ENCODE measurements at regions not wholly inside any gene's neighbourhood (a gene's known extent, or its start where the extent isn't known, plus 50 kb on each side); places are given as distances from the start of the nearest gene placed in this dataset.
"Not testable (repeated sequence)": the region's sequence is repeated elsewhere in the genome, so short reads cannot be mapped to it uniquely, and the experiment has no call there.

- not testable (repeated sequence) for H2BK15ac ChIP-seq (ENCODE audit: low read depth, poor library complexity, severe bottlenecking)
- 100% methylated on average over 3 of the region's 4 CpGs for WGBS
Measured at GRCh38 chr3:34909679-34910078, 729.6 kb upstream of the ARPP21 start.

GRCh38 chr3:34919025-34919424, 720.3 kb upstream of the ARPP21 start:
- H2BK5ac ChIP-seq (ENCODE audit: low read depth, low read length, poor library complexity, severe bottlenecking): no peak overlapping the region
- no peak overlapping the region for H4K91ac ChIP-seq (ENCODE audit: low read length)
- H3K4me3 ChIP-seq (ENCODE audit: insufficient read depth in 1 of 2, low read depth in 1 of 2, low read length in 2 of 2): no peak overlapping the region
- H2AFZ ChIP-seq (ENCODE audit: low read depth, low read length): no peak overlapping the region
- no peak overlapping the region for H3K18ac ChIP-seq (ENCODE audit: low read depth in 1 of 2, low read length in 2 of 2)
- H3K4me2 ChIP-seq (ENCODE audit: low read length, poor library complexity, severe bottlenecking): no peak overlapping the region
- no peak overlapping the region for H2AK5ac ChIP-seq (ENCODE audit: low read length, severe bottlenecking)
- H3K9ac ChIP-seq (ENCODE audit: low read length): no peak overlapping the region
- H2BK12ac ChIP-seq (ENCODE audit: low read length in 2 of 2): no peak overlapping the region
- H3K23ac ChIP-seq (ENCODE audit: low read length in 2 of 2): no peak overlapping the region
- no peak overlapping the region for H3K14ac ChIP-seq (ENCODE audit: low read length in 2 of 2)
- H3K9me3 ChIP-seq (ENCODE audit: control insufficient read depth, low read length): no peaks in the 10 kb centered on the region
- no peak overlapping the region for H3K27ac ChIP-seq (ENCODE audit: low read length, poor library complexity, severe bottlenecking)
- H3K36me3 ChIP-seq (ENCODE audit: control insufficient read depth in 1 of 2, insufficient read depth in 2 of 2, low read depth in 1 of 2, low read length in 2 of 2): no peaks in the 10 kb centered on the region
- H3K4me1 ChIP-seq (ENCODE audit: control insufficient read depth, insufficient read depth, low read depth, low read length): no peaks in the 10 kb centered on the region
- no peaks in the 10 kb centered on the region for H3K27me3 ChIP-seq (ENCODE audit: control insufficient read depth in 1 of 2, insufficient read depth in 1 of 2, low read length in 2 of 2)
- H4K8ac ChIP-seq (ENCODE audit: low read length): no peak overlapping the region
- no peak overlapping the region for H3K4ac ChIP-seq (ENCODE audit: low read depth in 1 of 2, low read length in 2 of 2)
- no peak for DNase-seq
- no peak overlapping the region for H2BK120ac ChIP-seq (ENCODE audit: low read depth, low read length)
- H3K79me1 ChIP-seq (replicated peaks; ENCODE audit: low read length, poor library complexity, severe bottlenecking): no peaks in the 10 kb centered on the region
- H2BK15ac ChIP-seq (ENCODE audit: low read depth, poor library complexity, severe bottlenecking): no peak overlapping the region

More at GRCh38 chr3:34909679-34910078, 729.6 kb upstream of the ARPP21 start:
- H3K36me3 ChIP-seq (ENCODE audit: control insufficient read depth in 1 of 2, insufficient read depth in 2 of 2, low read depth in 1 of 2, low read length in 2 of 2); H3K14ac ChIP-seq (ENCODE audit: low read length in 2 of 2); H3K4ac ChIP-seq (ENCODE audit: low read depth in 1 of 2, low read length in 2 of 2); H3K18ac ChIP-seq (ENCODE audit: low read depth in 1 of 2, low read length in 2 of 2); DNase-seq; H3K27ac ChIP-seq (ENCODE audit: low read length, poor library complexity, severe bottlenecking); H2BK5ac ChIP-seq (ENCODE audit: low read depth, low read length, poor library complexity, severe bottlenecking); H3K4me3 ChIP-seq (ENCODE audit: insufficient read depth in 1 of 2, low read depth in 1 of 2, low read length in 2 of 2); H2BK12ac ChIP-seq (ENCODE audit: low read length in 2 of 2); H4K8ac ChIP-seq (ENCODE audit: low read length); H3K23ac ChIP-seq (ENCODE audit: low read length in 2 of 2); H4K91ac ChIP-seq (ENCODE audit: low read length); H3K9ac ChIP-seq (ENCODE audit: low read length); H2AFZ ChIP-seq (ENCODE audit: low read depth, low read length); H3K4me1 ChIP-seq (ENCODE audit: control insufficient read depth, insufficient read depth, low read depth, low read length); H2AK5ac ChIP-seq (ENCODE audit: low read length, severe bottlenecking); H3K27me3 ChIP-seq (ENCODE audit: control insufficient read depth in 1 of 2, insufficient read depth in 1 of 2, low read length in 2 of 2); H3K79me1 ChIP-seq (replicated peaks; ENCODE audit: low read length, poor library complexity, severe bottlenecking); H3K9me3 ChIP-seq (ENCODE audit: control insufficient read depth, low read length); H3K4me2 ChIP-seq (ENCODE audit: low read length, poor library complexity, severe bottlenecking); H2BK120ac ChIP-seq (ENCODE audit: low read depth, low read length): not testable (repeated sequence)

GRCh38 chr3:34920806-34921205, 718.5 kb upstream of the ARPP21 start:
- H3K18ac ChIP-seq (ENCODE audit: low read depth in 1 of 2, low read length in 2 of 2): no peak overlapping the region
- H3K4me1 ChIP-seq (ENCODE audit: control insufficient read depth, insufficient read depth, low read depth, low read length): no peaks in the 10 kb centered on the region
- no peaks in the 10 kb centered on the region for H3K9me3 ChIP-seq (ENCODE audit: control insufficient read depth, low read length)
- H3K4ac ChIP-seq (ENCODE audit: low read depth in 1 of 2, low read length in 2 of 2): no peak overlapping the region
- no peak overlapping the region for H2BK15ac ChIP-seq (ENCODE audit: low read depth, poor library complexity, severe bottlenecking)
- no peak overlapping the region for H2BK5ac ChIP-seq (ENCODE audit: low read depth, low read length, poor library complexity, severe bottlenecking)
- no peak overlapping the region for H3K14ac ChIP-seq (ENCODE audit: low read length in 2 of 2)
- no peak overlapping the region for H3K4me3 ChIP-seq (ENCODE audit: insufficient read depth in 1 of 2, low read depth in 1 of 2, low read length in 2 of 2)
- no peak overlapping the region for H3K23ac ChIP-seq (ENCODE audit: low read length in 2 of 2)
- H3K27me3 ChIP-seq (ENCODE audit: control insufficient read depth in 1 of 2, insufficient read depth in 1 of 2, low read length in 2 of 2): no peaks in the 10 kb centered on the region
- no peaks in the 10 kb centered on the region for H3K79me1 ChIP-seq (replicated peaks; ENCODE audit: low read length, poor library complexity, severe bottlenecking)
- no peak overlapping the region for H3K4me2 ChIP-seq (ENCODE audit: low read length, poor library complexity, severe bottlenecking)
- no peak overlapping the region for H2BK120ac ChIP-seq (ENCODE audit: low read depth, low read length)
- no peak overlapping the region for H2AK5ac ChIP-seq (ENCODE audit: low read length, severe bottlenecking)
- no peak overlapping the region for H3K27ac ChIP-seq (ENCODE audit: low read length, poor library complexity, severe bottlenecking)
- no peak overlapping the region for H2AFZ ChIP-seq (ENCODE audit: low read depth, low read length)
- H4K8ac ChIP-seq (ENCODE audit: low read length): no peak overlapping the region
- H3K36me3 ChIP-seq (ENCODE audit: control insufficient read depth in 1 of 2, insufficient read depth in 2 of 2, low read depth in 1 of 2, low read length in 2 of 2): no peaks in the 10 kb centered on the region
- DNase-seq: no peak
- no peak overlapping the region for H4K91ac ChIP-seq (ENCODE audit: low read length)
- no peak overlapping the region for H3K9ac ChIP-seq (ENCODE audit: low read length)
- no peak overlapping the region for H2BK12ac ChIP-seq (ENCODE audit: low read length in 2 of 2)

GRCh38 chr3:34924961-34925360, 714.4 kb upstream of the ARPP21 start:
- Histone ChIP-seq H3K79me1 (replicated peaks; ENCODE audit: low read length, poor library complexity, severe bottlenecking) (no peaks in the 10 kb centered on the region), H3K4me3 (ENCODE audit: insufficient read depth in 1 of 2, low read depth in 1 of 2, low read length in 2 of 2) (no peak overlapping the region), H3K4me2 (ENCODE audit: low read length, poor library complexity, severe bottlenecking) (no peak overlapping the region), H3K14ac (ENCODE audit: low read length in 2 of 2) (no peak overlapping the region), H3K27me3 (ENCODE audit: control insufficient read depth in 1 of 2, insufficient read depth in 1 of 2, low read length in 2 of 2) (no peaks in the 10 kb centered on the region), H2AFZ (ENCODE audit: low read depth, low read length) (no peak overlapping the region), H3K18ac (ENCODE audit: low read depth in 1 of 2, low read length in 2 of 2) (no peak overlapping the region), H2BK120ac (ENCODE audit: low read depth, low read length) (no peak overlapping the region), H3K23ac (ENCODE audit: low read length in 2 of 2) (no peak overlapping the region), H3K9ac (ENCODE audit: low read length) (no peak overlapping the region), H2AK5ac (ENCODE audit: low read length, severe bottlenecking) (no peak overlapping the region), H3K4ac (ENCODE audit: low read depth in 1 of 2, low read length in 2 of 2) (no peak overlapping the region), H4K8ac (ENCODE audit: low read length) (no peak overlapping the region), H3K9me3 (ENCODE audit: control insufficient read depth, low read length) (no peaks in the 10 kb centered on the region), H4K91ac (ENCODE audit: low read length) (no peak overlapping the region), H3K27ac (ENCODE audit: low read length, poor library complexity, severe bottlenecking) (no peak overlapping the region), H3K4me1 (ENCODE audit: control insufficient read depth, insufficient read depth, low read depth, low read length) (no peaks in the 10 kb centered on the region), H3K36me3 (ENCODE audit: control insufficient read depth in 1 of 2, insufficient read depth in 2 of 2, low read depth in 1 of 2, low read length in 2 of 2) (no peaks in the 10 kb centered on the region), H2BK12ac (ENCODE audit: low read length in 2 of 2) (no peak overlapping the region), H2BK5ac (ENCODE audit: low read depth, low read length, poor library complexity, severe bottlenecking) (no peak overlapping the region), H2BK15ac (ENCODE audit: low read depth, poor library complexity, severe bottlenecking) (no peak overlapping the region)
- WGBS: 93% methylated on average over 1 of the region's 2 CpGs
- no peak for DNase-seq

Measured in mesenchymal stem cell (in vitro differentiated cells and primary cell).